ENCODE measurements at regions not wholly inside any gene's neighbourhood (a gene's known extent, or its start where the extent isn't known, plus 50 kb on each side); places are given as distances from the start of the nearest gene placed in this dataset.

DNA sequence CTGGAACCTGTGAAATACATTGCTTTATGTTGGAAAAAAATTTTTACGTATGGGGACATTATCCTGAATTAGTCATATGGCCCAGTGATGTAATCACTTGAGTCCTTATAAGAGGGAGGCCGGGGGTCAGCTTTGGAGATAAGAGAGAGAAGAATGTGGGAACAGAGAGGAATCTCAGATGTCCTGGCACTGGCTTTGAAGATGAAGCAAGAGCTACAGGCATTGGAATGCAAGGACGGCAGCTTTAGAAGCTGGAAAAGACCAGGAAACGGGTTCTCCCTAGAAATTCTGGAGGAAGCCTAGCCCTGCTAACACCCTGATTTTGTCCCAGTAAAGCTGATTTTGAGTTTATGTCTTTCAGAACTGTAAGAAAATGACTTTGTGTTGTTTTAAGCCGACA, 1129.9 kb upstream of the GYPC start:
- WGBS, 2 experiments (ENCODE audit: insufficient coverage in 1 of 2, insufficient read length in 1 of 2) = 83 to 88% methylated on average over 5 of the region's 5 CpGs
- H3K9ac ChIP-seq (ENCODE audit: extremely low read depth, low read length, poor library complexity, severe bottlenecking) = no peak overlapping the region
- no peaks in the 10 kb centered on the region for H3K27me3 ChIP-seq (ENCODE audit: control insufficient read depth, insufficient read depth, low read length, poor library complexity, severe bottlenecking)
- H3K4me1 Mint-ChIP-seq = no peaks in the 10 kb centered on the region
- no peaks in the 10 kb centered on the region for H3K27me3 Mint-ChIP-seq (ENCODE audit: insufficient read depth)
- H3K36me3 ChIP-seq (ENCODE audit: control insufficient read depth, insufficient read depth, low read length) = no peaks in the 10 kb centered on the region
- DNase-seq = peak; percentile 45
- no peak overlapping the region for H3K27ac Mint-ChIP-seq
- H3K9me3 Mint-ChIP-seq = no peaks in the 10 kb centered on the region
- TF ChIP-seq, protein P1, sequence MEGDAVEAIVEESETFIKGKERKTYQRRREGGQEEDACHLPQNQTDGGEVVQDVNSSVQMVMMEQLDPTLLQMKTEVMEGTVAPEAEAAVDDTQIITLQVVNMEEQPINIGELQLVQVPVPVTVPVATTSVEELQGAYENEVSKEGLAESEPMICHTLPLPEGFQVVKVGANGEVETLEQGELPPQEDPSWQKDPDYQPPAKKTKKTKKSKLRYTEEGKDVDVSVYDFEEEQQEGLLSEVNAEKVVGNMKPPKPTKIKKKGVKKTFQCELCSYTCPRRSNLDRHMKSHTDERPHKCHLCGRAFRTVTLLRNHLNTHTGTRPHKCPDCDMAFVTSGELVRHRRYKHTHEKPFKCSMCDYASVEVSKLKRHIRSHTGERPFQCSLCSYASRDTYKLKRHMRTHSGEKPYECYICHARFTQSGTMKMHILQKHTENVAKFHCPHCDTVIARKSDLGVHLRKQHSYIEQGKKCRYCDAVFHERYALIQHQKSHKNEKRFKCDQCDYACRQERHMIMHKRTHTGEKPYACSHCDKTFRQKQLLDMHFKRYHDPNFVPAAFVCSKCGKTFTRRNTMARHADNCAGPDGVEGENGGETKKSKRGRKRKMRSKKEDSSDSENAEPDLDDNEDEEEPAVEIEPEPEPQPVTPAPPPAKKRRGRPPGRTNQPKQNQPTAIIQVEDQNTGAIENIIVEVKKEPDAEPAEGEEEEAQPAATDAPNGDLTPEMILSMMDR (conservative IDR thresholded peaks at IDR 0.05) = no peak
- H3K36me3 Mint-ChIP-seq (ENCODE audit: low read depth) = no peaks in the 10 kb centered on the region
- H3K9me3 ChIP-seq (ENCODE audit: control insufficient read depth, low read length) = no peaks in the 10 kb centered on the region
- H3K4me3 ChIP-seq (ENCODE audit: low read length) = no peak overlapping the region
- H3K4me3 Mint-ChIP-seq = no peak overlapping the region
- no peak overlapping the region for H3K27ac ChIP-seq (ENCODE audit: low read depth, low read length)
- no peaks in the 10 kb centered on the region for H3K4me1 ChIP-seq (ENCODE audit: control insufficient read depth, insufficient read depth, low read length)

DNA sequence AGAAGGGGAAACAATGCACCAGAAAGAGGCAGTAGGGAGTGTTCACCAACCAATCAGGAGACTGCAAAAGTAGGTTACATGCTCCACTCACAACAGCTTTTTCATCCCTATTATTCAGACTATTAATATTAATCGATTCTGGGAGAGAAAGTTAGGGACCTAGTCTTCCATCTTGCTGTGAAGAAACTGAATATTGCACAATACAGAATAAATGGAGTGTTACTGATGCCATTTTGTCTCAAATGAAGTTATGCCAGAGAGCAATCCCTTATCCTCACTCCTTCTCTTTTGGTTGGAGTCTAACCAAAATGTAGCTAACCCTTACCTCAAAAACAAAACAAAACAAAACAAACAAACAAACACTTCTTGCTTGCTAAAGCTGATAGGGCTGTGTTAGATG, 1120.9 kb upstream of the GYPC start:
- Histone ChIP-seq H3K27me3 (ENCODE audit: control insufficient read depth, insufficient read depth, low read length, poor library complexity, severe bottlenecking) (no peaks in the 10 kb centered on the region), H3K9me3 (ENCODE audit: control insufficient read depth, low read length) (no peaks in the 10 kb centered on the region), H3K36me3 (ENCODE audit: control insufficient read depth, insufficient read depth, low read length) (no peaks in the 10 kb centered on the region), H3K4me3 (ENCODE audit: low read length) (no peak overlapping the region), H3K4me1 (ENCODE audit: control insufficient read depth, insufficient read depth, low read length) (no peaks in the 10 kb centered on the region), H3K9ac (ENCODE audit: extremely low read depth, low read length, poor library complexity, severe bottlenecking) (no peak overlapping the region), H3K27ac (ENCODE audit: low read depth, low read length) (no peak overlapping the region)
- Mint-ChIP-seq H3K4me3 (no peak overlapping the region), H3K36me3 (ENCODE audit: low read depth) (no peaks in the 10 kb centered on the region), H3K4me1 (no peaks in the 10 kb centered on the region), H3K27me3 (ENCODE audit: insufficient read depth) (no peaks in the 10 kb centered on the region), H3K9me3 (no peaks in the 10 kb centered on the region), H3K27ac (no peak overlapping the region)
- WGBS, 2 experiments (ENCODE audit: insufficient coverage in 1 of 2, insufficient read length in 1 of 2) = 85 to 100% methylated on average over 1 of the region's 1 CpG
- TF ChIP-seq, protein P1 (conservative IDR thresholded peaks at IDR 0.05) = no peak
- DNase-seq = no peak

DNA sequence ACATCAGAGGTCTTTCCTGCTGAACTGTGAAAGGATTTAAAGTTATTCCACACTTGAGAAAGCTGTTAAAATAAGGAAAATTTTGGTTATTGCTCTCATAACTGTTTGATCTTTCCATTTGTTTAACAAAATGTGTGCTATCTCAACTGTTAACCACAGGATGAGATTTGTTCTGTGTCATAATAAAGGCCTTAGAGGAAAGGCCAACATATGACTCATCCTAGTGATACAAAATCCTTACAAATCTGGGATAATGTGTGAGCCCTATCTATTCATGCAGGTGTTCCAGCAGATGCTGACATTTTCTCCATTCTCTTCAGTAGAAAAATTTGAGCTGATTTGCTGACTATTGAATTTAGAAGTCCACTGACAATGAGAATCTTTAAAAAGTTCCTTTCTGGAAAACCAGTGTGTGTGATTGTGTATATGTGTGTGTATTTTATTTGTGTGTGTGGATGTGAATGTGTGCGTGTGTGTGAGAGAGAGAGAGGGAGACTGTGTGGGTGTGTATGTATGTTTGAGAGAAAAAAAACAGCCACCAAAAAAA, 1111.9 kb upstream of the GYPC start:
- TF ChIP-seq, protein P1 (conservative IDR thresholded peaks at IDR 0.05) = no peak
- Mint-ChIP-seq H3K36me3 (ENCODE audit: low read depth) (no peaks in the 10 kb centered on the region), H3K27me3 (ENCODE audit: insufficient read depth) (peaks cover 6% of the 10 kb centered on the region), H3K4me1 (no peaks in the 10 kb centered on the region), H3K9me3 (peaks cover 2% of the 10 kb centered on the region), H3K27ac (no peak overlapping the region), H3K4me3 (no peak overlapping the region)
- Histone ChIP-seq H3K27ac (ENCODE audit: low read depth, low read length) (no peak overlapping the region), H3K4me1 (ENCODE audit: control insufficient read depth, insufficient read depth, low read length) (peaks cover 7% of the 10 kb centered on the region), H3K27me3 (ENCODE audit: control insufficient read depth, insufficient read depth, low read length, poor library complexity, severe bottlenecking) (no peaks in the 10 kb centered on the region), H3K9me3 (ENCODE audit: control insufficient read depth, low read length) (peaks cover 3% of the 10 kb centered on the region), H3K9ac (ENCODE audit: extremely low read depth, low read length, poor library complexity, severe bottlenecking) (no peak overlapping the region), H3K36me3 (ENCODE audit: control insufficient read depth, insufficient read depth, low read length) (no peaks in the 10 kb centered on the region), H3K4me3 (ENCODE audit: low read length) (no peak overlapping the region)
- 86% methylated on average over 1 of the region's 1 CpG; no CpG with 5 or more reads in 1 of the 2 experiments for WGBS, 2 experiments (ENCODE audit: insufficient coverage in 1 of 2, insufficient read length in 1 of 2)
- no peak for DNase-seq
